HG03342 (cell line): ENCODE measurements at regions not wholly inside any gene's neighbourhood (a gene's known extent, or its start where the extent isn't known, plus 50 kb on each side); places are given as distances from the start of the nearest gene placed in this dataset.

ENCODE experiments used
- ATAC-seq: cut with Tn5 transposase; IDR thresholded peaks from one replicate; pipeline ENCODE4 v1.9.1; 2021; ENCODE audit warnings: mild to moderate bottlenecking, moderate library complexity; ENCODE audit not compliant: unreplicated experiment

DNA sequence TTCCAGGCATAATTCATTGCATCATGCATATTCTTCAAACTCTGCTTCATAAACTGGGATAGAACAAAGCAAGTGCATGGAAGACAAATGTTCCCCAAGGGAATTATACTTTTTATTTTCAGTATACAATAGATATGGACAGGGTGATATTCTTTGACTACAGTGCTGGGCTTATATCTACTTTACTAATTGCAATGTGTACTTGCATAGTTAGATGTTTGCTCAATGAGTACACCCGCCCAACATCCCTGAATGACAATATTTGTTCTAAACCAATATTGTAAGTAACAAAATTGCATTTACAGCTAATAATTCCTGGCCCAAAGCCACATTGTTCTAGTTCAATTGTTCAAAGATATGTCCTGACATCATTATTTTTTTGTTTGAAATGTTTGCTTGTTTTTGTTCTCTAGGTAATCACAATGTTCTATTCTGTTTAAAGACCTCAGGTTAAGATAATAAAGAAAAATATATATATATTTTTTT, 171.4 kb downstream of the PTN start:
- ATAC-seq: no peak

DNA sequence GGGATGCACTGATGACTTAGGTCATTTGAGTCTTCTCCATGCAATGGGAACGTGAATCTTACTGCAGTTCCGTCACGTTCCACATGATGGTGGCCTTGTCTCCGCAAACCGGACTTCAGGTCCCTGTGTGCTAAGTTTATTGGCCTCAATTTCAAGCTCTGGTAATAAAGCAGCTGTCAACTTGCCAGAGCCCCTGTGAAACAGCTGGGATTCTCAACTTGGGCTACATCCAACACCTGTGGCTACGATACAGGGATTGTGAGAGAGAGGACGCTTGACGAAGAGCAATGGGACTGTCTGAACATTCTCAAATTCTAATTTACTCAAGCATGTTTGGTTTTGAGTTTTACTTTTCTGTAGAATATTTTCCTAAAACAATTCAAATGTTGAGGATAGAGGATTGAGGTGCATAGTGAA, 174.2 kb downstream of the PTN start:
- ATAC-seq: no peak

DNA sequence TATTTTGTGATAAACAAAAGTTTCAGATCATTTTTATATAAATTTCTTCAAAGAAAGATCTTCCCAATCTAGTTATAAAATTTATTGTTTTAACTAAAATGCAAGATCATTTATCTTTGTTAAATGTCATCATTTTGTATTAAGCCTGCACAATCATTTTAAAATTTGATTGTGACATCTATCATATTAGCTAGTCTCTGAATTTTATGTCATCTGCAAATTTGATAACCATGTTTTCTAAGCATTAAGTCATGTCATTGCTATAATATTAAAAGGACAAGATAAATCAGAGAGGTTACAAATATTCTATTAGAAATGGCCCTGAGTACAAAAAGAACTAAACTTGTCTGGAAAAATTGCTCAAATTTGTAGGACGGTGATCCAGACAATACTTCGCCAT, 175.9 kb downstream of the PTN start:
- ATAC-seq: no peak

DNA sequence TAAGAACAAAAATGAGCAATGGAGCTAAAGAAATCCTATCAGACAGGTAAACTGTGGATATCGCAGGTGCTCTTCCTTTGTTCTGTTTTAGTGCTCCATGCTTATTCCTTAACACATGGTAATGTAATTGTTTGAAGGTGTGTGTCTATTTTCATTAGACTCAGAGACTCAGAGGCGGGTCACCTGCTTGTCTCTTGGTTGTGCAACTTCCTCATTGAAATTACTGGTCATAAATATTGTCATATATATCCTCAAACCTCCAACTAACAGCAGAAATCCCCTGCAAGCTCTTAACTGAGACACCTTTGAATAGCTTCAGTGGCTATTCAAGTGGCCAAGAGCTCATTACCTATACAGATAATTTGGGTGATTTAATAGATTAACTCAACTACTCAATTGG, 177.2 kb downstream of the PTN start:
- no peak for ATAC-seq

DNA sequence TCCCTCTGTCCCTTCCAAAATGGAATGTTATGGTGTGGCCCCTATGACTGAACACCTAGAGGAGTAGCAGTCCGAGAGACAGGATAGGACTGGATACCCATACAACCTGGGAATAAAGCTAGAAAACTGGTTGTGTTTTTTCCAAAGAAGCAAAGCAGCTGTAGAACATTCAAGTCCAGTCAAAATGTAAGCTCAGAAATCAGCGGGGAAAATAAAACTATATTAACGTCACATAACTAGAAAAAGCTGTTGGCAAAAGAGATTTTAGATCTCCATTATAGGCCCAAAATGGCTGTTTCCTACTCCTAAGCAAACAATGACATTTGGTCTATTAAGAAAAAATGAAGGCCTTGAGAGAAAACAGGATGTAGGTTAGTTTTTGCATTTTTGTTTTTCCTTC, 177.7 kb downstream of the PTN start:
- no peak for ATAC-seq

DNA sequence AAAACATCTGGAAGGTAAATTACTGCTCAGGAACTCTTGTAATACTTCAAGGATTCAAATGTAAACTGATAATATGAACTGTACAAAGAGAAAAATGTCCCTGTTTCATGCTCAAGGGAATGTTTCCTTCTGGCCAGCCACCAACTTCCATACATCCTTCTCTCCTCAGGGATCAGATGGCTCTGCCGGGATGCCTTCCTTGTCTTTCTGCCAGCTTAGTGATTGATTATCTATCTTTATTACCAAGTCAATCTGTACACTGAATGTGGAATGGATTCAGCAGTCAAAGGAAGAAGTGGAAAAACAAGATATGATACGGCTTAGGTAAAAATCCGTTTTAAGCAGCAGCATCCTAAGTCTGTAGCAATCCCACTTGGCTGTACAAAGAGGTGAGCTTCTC, 178.3 kb downstream of the PTN start:
- ATAC-seq: no peak

DNA sequence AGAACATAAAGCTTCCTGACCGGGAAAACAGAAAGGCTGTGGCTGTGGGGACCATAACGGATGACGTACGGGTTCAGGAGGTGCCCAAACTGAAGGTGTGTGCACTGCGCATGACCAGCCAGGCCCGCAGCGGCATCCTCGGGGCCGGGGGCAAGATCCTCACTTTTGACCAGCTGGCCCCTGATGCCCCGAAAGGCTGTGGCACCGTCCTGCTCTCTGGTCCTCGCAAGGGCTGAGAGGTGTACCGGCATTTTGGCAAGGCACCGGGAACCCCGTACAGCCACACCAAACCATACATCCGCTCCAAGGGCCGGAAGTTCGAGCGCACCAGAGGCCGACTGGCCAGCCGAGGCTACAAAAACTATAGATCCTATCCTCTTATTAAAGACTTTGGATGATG, 179.3 kb downstream of the PTN start:
- ATAC-seq: no peak

DNA sequence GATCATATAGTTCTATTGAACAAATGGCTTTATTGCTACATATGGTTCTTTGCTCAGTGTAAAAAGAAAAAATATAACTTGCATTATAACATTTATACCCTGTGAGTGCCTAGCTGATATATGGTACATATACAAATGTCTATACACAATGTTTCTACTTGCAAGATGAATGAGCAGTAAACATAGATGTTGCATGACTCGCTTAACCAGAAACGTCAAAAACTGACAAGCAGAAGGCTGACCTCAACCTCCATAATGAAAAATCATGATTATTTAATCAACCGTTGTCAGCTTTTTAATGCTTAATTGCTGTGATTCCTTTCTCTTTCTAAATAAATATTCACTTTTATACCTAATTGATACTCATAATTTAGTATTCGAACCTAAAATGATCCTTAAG, 183.3 kb downstream of the PTN start:
- no peak for ATAC-seq

DNA sequence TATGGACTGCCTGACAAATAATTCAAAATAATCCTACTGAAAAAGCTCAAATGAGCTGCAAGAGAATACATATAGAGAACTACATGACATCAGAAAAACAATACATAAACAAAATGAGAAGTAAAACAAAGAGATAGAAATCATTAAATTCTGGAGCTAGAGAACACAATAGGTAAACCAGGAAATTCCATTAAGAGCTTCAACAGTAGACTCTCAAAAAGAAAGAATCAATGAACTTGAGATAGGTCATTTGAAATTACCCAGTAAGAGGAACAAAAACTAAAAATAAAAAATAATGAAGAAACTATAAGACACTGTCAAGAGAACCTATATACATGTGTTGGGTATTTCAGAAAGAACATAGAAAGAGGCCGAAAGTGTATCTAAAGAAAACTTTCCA, 186.3 kb downstream of the PTN start:
- ATAC-seq: no peak

DNA sequence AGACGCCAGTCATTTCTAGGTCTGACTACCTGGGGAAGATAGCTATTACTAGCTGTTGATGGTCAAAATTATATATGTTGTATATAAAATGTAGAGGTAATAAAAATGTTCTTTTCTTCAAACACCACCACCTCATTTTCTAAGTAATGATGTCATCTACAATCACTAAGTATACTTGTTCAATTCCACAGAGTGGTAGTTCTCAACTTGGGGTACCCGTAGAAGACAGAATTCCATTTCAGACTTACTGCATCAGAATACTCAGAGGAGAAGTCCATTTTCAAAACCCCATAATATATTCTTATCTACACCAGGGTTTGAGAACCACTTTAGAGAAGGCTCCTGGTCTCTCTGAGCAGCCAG, 191.9 kb downstream of the PTN start:
- ATAC-seq: no peak

DNA sequence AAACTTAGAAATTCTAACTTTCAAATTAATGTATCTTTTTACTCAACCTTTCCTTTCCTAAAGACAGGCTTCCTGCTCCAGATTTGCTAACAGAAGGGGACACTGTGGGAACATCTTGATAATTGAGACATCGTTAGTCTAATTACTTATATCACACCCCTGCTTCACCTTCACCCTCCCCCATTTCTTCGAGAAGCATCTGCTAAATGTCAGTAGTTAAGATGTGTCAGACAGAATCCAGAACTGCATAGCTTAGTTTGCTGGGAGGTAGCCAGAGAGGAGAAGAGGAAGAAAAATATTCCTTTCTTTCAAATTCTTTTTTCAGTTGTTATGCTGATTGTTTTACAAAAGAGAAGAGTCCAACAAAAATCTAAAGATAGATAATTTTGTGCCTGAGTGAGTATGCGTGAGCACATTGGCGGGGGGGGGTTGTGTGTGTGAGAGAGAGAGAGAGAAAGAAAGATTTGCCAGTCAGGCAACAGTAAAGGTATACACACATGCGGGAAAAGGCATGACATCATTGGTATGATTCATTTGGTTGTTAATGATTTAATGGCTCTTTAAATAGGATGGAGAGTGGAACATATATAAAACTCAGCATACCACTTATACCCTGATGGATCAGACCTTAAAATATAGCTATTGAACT, 192.4 kb downstream of the PTN start:
- ATAC-seq: no peak

DNA sequence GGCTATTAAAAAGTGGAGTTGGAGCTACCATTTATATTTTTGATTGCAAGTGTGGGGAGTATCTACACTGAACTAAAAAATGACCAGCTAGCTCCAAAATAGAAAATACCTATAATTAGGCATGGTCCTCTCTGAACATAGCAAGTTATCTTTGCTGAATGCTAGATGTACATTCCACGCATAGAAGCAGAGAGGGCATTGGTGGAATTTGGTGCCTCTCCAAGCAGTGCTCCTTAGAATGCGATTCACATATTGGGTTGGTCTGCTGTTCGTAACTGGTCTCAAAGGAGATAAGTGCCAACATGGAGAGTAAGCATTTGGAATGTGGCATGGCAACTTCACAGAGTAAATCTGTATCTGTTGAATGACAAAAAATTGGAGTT, 196.2 kb downstream of the PTN start:
- no peak for ATAC-seq

DNA sequence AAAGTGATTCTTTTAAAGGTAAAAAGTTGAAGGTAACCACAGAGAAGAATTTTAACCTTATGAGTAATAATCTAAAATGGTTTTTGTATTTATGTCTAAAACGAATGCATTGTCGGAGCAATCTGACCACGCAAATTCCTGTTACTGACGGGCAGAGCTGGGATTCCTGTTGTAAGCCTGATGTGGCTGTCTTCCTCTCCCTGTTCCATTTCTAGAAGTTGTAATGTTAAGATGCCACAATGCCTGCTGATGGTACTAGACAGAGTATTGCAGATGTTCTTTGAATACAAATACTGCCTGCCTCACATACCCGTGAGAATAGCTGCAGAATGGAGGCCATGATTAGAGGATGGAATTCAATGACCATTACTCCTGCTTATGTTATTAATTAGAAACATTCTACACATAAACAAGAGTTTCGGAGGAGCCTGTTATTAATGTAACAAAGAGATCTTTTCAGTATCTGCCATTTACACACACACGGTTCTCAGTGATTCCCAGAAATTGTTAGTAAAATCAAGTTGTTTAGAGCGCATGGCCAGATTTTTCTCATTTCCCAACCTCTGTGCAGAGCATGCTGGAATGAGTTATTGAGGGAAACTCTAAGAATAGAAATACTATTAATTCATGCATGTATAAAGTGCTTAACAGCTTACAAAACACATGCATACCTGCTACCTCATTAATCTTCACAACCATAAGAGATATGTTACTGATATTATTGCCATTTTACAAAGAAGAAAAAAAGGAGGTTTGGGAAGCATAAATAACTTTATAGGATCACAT, 196.8 kb downstream of the PTN start:
- ATAC-seq: no peak

DNA sequence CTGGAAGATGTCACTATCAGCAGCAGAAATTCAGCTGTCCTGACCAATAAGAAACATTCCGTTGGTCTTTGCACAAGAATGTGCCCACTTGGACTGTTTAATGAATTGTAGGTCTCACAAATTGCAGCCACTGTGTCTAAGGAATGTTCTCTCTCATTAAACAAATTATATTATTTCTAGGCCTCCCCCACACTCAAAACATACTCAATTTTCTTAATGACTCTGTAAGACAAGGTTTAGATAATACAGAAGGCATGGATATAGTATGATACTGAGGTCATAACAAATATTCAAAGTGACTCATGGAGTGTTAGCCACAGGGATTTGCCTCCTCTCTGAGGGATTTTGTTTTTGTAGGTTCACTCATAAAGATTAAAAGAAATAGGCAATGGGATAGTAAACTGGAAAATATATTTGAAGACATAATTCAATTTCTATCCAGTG, 197.5 kb downstream of the PTN start:
- no peak for ATAC-seq

DNA sequence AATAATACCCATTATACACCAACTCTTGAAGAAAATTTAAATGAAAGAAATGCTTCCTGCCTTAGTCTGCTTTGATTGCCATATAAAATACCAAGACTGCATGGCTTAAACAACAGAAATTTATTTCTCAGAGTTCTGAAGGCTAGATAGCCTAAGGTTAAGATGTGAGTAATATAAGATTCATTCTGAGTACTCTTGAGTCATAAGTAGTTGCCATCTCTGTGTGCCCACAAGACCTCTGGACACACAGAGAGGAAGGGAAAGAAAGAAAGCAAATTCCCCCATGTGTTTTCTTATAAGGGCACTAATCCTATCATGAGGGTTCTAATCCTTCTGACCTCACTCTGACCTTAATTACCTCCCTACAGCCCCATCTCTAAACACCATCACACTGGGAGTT, 201.2 kb downstream of the PTN start:
- ATAC-seq: no peak

DNA sequence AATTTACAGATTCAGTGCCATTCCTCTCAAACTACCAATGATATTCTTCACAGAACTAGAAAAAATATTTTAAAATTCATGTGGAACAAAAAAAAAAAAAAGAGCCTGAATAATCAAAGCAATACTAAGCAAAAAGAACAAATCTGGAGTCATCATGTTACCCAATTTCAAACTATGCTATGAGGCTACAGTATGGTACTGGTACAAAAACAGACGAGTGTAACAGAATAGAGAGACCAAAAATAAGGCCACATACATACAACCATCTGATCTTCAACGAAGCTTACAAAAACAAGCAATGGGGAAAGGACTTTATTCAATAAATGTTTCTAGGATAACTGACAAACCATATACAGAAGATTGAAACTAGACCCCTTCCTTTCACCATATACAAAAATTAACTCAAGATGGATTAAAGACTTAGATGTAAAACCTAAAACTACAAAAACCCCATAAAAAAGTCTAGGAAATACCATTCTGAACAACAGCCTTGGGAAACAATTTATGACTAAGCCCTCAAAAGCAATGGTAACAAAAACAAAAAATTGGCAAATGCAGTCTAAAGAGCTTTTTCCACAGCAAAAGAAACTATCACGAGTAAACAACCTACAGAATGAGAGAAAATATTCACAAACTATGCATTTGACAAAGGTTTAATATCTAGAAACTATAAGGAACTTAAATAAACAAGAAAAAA, 207.7 kb downstream of the PTN start:
- no peak for ATAC-seq

DNA sequence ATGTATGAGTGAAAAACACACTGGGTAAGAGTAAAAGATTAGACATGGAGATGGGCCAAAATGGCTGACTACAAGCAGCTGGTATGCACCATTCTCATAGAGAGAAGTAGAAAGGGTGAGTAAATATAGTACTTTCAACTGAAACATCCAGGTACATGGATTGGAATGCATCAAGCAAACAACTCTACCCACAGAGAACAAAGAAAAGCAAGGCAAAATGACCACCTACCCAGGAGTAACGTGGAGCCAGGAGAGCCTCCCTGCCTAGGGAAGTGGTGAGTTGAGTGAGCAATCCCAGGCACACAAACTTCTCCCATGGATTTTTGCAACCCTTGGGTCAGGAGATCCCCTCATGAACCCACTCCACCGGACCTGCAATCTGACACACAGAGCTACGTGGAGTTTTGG, 212.8 kb downstream of the PTN start:
- ATAC-seq: no peak

DNA sequence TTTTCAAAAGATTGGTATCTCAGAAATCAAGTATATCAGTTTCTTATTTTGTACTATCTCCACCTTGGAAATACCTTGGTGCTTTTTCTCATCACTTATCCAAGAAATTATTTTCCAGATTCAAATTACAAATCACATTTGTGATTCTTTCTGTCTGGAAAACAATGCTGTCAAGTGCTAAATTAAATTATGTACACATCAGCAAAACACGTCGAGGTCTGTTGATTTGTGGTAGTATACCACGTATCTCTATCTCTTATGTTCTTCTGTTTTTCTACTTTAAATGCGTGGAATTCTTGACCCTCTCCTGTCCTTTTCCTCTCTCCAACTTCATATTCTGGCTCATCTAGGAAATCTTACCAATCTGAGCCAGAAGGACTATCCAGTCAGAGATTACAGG, 214.5 kb downstream of the PTN start:
- no peak for ATAC-seq

DNA sequence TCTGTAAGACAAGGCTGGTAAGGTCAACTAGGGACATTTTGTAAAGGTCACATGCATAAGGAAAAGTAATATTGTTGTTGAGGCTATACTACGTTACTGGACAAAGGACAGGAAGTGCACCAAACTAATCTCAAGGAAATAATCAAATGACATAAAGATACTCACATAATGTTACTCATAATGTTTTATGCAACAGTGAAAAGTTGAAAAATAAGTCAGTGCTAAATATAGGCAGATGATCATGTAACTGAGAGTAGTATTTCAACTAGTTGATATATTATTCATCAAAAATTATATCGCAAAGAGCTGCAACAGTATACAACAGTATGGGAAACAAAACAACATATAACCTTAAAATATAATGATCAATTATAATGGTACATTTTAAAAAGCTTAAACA, 215.7 kb downstream of the PTN start:
- ATAC-seq: no peak

DNA sequence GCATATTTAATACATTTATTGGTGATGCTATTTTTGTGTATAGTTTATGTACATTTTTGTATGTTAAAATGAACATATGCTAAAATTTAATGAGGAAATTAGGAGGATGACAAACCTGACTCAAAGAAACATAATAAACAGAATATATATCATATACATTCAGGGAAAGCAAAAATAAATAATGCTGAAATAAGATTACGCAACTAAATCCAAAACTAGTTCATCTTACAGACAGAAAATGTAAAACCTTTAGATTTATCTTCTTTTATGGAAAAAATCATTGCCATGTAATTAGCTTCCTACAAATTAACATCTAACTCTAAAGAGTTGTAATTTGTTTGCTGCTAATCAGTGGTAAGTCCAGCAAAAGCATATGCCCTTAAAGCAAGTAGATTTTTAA, 216.5 kb downstream of the PTN start:
- no peak for ATAC-seq

DNA sequence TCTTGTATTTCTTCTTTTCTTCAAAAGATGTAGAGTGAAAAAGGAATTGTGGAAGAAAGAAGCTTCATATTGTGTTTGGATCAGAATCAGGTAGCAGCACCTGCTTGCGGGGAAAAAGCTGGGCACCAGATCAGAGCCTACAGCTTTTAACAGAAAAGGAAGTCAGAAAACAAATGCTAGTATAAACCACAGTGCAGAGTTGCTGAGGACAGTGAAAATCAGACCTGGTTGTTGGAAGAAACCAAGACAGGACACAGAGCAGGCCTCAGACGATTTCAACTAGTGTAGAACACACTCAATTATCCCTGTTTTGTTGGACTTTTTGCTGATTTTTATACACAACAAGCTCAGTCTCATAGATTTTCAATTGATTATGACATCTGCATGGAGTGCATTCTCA, 221.4 kb downstream of the PTN start:
- ATAC-seq: no peak

DNA sequence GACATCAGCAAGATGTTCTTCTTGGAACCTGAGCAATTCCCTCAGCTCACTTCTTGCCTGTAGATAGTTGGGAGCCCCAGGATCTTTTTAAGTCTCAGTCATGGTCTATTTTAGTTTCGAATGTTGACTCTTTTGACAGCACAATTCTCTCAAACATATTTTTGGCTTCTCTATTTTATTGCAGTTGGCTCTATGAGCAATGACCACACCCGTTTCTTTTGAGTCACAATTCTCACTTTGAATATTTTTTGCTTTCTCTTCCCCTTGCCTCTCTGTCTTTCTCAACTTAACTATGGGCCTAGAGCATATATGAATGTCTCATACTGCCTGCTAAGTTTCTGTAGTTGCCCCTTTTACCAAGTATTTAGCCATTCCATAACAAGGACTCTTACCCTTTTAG, 222.8 kb downstream of the PTN start:
- peak; percentile 89 for ATAC-seq
